ENCODE measurements at regions not wholly inside any gene's neighbourhood (a gene's known extent, or its start where the extent isn't known, plus 50 kb on each side); places are given as distances from the start of the nearest gene placed in this dataset.

DNA sequence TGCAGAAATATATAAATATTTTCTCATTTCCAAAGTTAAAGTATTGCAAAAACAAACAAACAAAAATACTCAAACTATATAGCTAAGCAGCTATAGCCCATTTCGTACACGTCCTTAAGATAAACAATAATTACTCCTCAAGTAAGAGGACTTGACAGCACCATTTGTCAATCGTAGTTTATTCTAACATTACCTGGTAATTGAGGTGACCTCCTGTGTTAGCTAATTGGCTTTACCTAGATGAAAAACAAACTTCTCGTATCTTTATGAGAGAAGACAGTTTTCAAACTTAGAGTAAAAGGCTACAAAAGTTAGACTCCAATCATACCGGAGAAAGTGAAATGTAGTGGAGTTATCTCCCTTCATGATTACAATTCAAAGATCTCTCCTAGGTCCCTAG, 1876.1 kb upstream of the PCDH20 start:
- TF ChIP-seq, protein P1, sequence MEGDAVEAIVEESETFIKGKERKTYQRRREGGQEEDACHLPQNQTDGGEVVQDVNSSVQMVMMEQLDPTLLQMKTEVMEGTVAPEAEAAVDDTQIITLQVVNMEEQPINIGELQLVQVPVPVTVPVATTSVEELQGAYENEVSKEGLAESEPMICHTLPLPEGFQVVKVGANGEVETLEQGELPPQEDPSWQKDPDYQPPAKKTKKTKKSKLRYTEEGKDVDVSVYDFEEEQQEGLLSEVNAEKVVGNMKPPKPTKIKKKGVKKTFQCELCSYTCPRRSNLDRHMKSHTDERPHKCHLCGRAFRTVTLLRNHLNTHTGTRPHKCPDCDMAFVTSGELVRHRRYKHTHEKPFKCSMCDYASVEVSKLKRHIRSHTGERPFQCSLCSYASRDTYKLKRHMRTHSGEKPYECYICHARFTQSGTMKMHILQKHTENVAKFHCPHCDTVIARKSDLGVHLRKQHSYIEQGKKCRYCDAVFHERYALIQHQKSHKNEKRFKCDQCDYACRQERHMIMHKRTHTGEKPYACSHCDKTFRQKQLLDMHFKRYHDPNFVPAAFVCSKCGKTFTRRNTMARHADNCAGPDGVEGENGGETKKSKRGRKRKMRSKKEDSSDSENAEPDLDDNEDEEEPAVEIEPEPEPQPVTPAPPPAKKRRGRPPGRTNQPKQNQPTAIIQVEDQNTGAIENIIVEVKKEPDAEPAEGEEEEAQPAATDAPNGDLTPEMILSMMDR (IDR thresholded peaks at IDR 0.05; ENCODE audit: extremely low read depth in 1 of 2, insufficient read depth in 1 of 2, low read depth in 1 of 2, low read length in 2 of 2), result no peak
- TF ChIP-seq, protein P2, sequence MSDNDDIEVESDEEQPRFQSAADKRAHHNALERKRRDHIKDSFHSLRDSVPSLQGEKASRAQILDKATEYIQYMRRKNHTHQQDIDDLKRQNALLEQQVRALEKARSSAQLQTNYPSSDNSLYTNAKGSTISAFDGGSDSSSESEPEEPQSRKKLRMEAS (IDR thresholded peaks at IDR 0.05; ENCODE audit: insufficient read depth, insufficient read length), result no peak
- TF ChIP-seq POLR2A (IDR thresholded peaks at IDR 0.05; ENCODE audit: low read depth, low read length) (no peak), EZH2 (IDR thresholded peaks at IDR 0.05; ENCODE audit: borderline replicate concordance, low read depth, low read length, severe bottlenecking) (no peak), GATA2 (IDR thresholded peaks at IDR 0.05; ENCODE audit: insufficient read depth, insufficient read length, low read depth, low read length) (no peak)

All from endothelial cell of umbilical vein (primary cell).